ENCODE measurements at regions not wholly inside any gene's neighbourhood (a gene's known extent, or its start where the extent isn't known, plus 50 kb on each side); places are given as distances from the start of the nearest gene placed in this dataset.

GRCh38 chr11:95358511-95359340, 127.7 kb upstream of the SESN3 start:
- WGBS, 2 donors (ENCODE audit: low coverage in 1 of 2): 0 to 62% methylated on average over 1 to 5 of the region's 5 CpGs
- no peaks in the 10 kb centered on the region for H3K36me3 ChIP-seq
- H3K4me3 ChIP-seq: no peak overlapping the region
- no peaks in the 10 kb centered on the region for H3K27me3 ChIP-seq
- peak overlapping the region in 3 of 4 donors; percentile 15 to 23 (median 20) for H3K27ac ChIP-seq
- peak; percentile 31 for ATAC-seq
- H3K4me1 ChIP-seq: peaks cover 0 to 17% (median 0%) of the 10 kb centered on the region in 3 donors
- TF ChIP-seq POLR2AphosphoS5 (IDR thresholded peaks at IDR 0.05) (no peak), CTCF (IDR thresholded peaks at IDR 0.05) (no peak)
- no peaks in the 10 kb centered on the region for H3K9me3 ChIP-seq

GRCh38 chr11:95354304-95354703, 123.3 kb upstream of the SESN3 start:
- Histone ChIP-seq H3K4me3 (no peak overlapping the region), H3K27me3 (no peaks in the 10 kb centered on the region), H3K4me1 (peaks cover 0 to 10% (median 0%) of the 10 kb centered on the region in 3 donors), H3K9me3 (no peaks in the 10 kb centered on the region), H3K27ac (no peak overlapping the region), H3K36me3 (no peaks in the 10 kb centered on the region)
- no peak for ATAC-seq
- TF ChIP-seq EP300 (IDR thresholded peaks at IDR 0.05): no peak
- no peak for TF ChIP-seq POLR2AphosphoS5 (IDR thresholded peaks at IDR 0.05)
- no peak for TF ChIP-seq CTCF (IDR thresholded peaks at IDR 0.05)
- no peak for TF ChIP-seq POLR2A (IDR thresholded peaks at IDR 0.05)

- ATAC-seq: no peak
- no peak overlapping the region for H3K27ac ChIP-seq
- H3K4me1 ChIP-seq: peaks cover 0 to 4% (median 0%) of the 10 kb centered on the region in 3 donors
- no peaks in the 10 kb centered on the region for H3K9me3 ChIP-seq
- no peaks in the 10 kb centered on the region for H3K36me3 ChIP-seq
- no peak overlapping the region for H3K4me3 ChIP-seq
- H3K27me3 ChIP-seq: no peaks in the 10 kb centered on the region
- TF ChIP-seq POLR2A (IDR thresholded peaks at IDR 0.05): no peak
- TF ChIP-seq EP300 (IDR thresholded peaks at IDR 0.05): no peak
Measured at GRCh38 chr11:95353706-95354105, 122.7 kb upstream of the SESN3 start.

GRCh38 chr11:95352733-95353346, 121.8 kb upstream of the SESN3 start:
- WGBS, 2 donors (ENCODE audit: low coverage in 1 of 2): 60 to 81% methylated on average over 2 of the region's 2 CpGs
- no peak for TF ChIP-seq POLR2AphosphoS5 (IDR thresholded peaks at IDR 0.05)
- no peak for TF ChIP-seq CTCF (IDR thresholded peaks at IDR 0.05)
- no peaks in the 10 kb centered on the region for H3K27me3 ChIP-seq
- no peaks in the 10 kb centered on the region for H3K4me1 ChIP-seq
- no peak overlapping the region for H3K27ac ChIP-seq
- ATAC-seq: no peak
- H3K4me3 ChIP-seq: no peak overlapping the region
- H3K9me3 ChIP-seq: no peaks in the 10 kb centered on the region
- no peaks in the 10 kb centered on the region for H3K36me3 ChIP-seq

- Histone ChIP-seq H3K9me3 (no peaks in the 10 kb centered on the region), H3K27ac (no peak overlapping the region), H3K4me1 (no peaks in the 10 kb centered on the region), H3K4me3 (no peak overlapping the region), H3K36me3 (no peaks in the 10 kb centered on the region), H3K27me3 (no peaks in the 10 kb centered on the region)
- TF ChIP-seq POLR2AphosphoS5 (IDR thresholded peaks at IDR 0.05) (no peak), POLR2A (IDR thresholded peaks at IDR 0.05) (no peak), EP300 (IDR thresholded peaks at IDR 0.05) (no peak), CTCF (IDR thresholded peaks at IDR 0.05) (no peak)
- no peak for ATAC-seq
Measured at GRCh38 chr11:95349345-95349942, 118.4 kb upstream of the SESN3 start.
